Activated T-helper 2 cell treated with anti-CD3 and anti-CD28 coated beads, Interferon-gamma antibody, Interleukin-2, Interleukin-4, amounts not matched to agents 10 μg/mL and 5 μg/mL and 100 μg/mL, durations not matched to agents 14 hours and 24 hours and 36 hours (primary cell): ENCODE measurements at regions not wholly inside any gene's neighbourhood (a gene's known extent, or its start where the extent isn't known, plus 50 kb on each side); places are given as distances from the start of the nearest gene placed in this dataset.

Source experiments
- DNase-seq: peaks from one replicate; pipeline ENCODE4 v3.0.0; 2021; ENCODE audit warnings: low spot score
- H3K27ac Mint-ChIP-seq: one replicate; pipeline ENCODE4 v1.8.0; 2021; ENCODE audit warnings: mixed read lengths
- H3K27me3 Mint-ChIP-seq: one replicate; pipeline ENCODE4 v1.8.0; 2021; ENCODE audit warnings: low read depth, mixed read lengths
- H3K36me3 Mint-ChIP-seq: one replicate; pipeline ENCODE4 v1.8.0; 2021; ENCODE audit warnings: low read depth, mixed read lengths
- H3K4me1 Mint-ChIP-seq: one replicate; pipeline ENCODE4 v1.8.0; 2021; ENCODE audit warnings: low read depth, mixed read lengths
- H3K4me3 Mint-ChIP-seq: one replicate; pipeline ENCODE4 v1.8.0; 2021; ENCODE audit warnings: low read depth, mild to moderate bottlenecking, moderate library complexity, mixed read lengths
- H3K9me3 Mint-ChIP-seq: one replicate; pipeline ENCODE4 v1.8.0; 2021; ENCODE audit warnings: mixed read lengths
- intact Hi-C: fragments of 100-400 bp; cut with micrococcal nuclease; formaldehyde crosslinking; loops from one replicate; pipeline ENCODE4 v1.15.1; 2023

GRCh38 chr3:83063446-83063845, 1302.0 kb upstream of the GBE1 start:
- Mint-ChIP-seq H3K9me3 (peaks cover 36% of the 10 kb centered on the region), H3K36me3 (no peaks in the 10 kb centered on the region), H3K27ac (no peak overlapping the region), H3K27me3 (no peaks in the 10 kb centered on the region), H3K4me3 (no peak overlapping the region), H3K4me1 (no peaks in the 10 kb centered on the region)
- no peak for DNase-seq
- intact Hi-C loops = no loop called here

GRCh38 chr3:83048556-83048955, 1287.1 kb upstream of the GBE1 start:
- Mint-ChIP-seq H3K9me3 (peaks cover 11% of the 10 kb centered on the region), H3K27ac (no peak overlapping the region), H3K27me3 (no peaks in the 10 kb centered on the region), H3K4me1 (no peaks in the 10 kb centered on the region), H3K36me3 (no peaks in the 10 kb centered on the region), H3K4me3 (no peak overlapping the region)
- DNase-seq = no peak
- intact Hi-C loops = no loop called here

GRCh38 chr3:83039422-83039821, 1278.0 kb upstream of the GBE1 start:
- no peak for DNase-seq
- Mint-ChIP-seq H3K36me3 (no peaks in the 10 kb centered on the region), H3K27me3 (no peaks in the 10 kb centered on the region), H3K4me1 (no peaks in the 10 kb centered on the region), H3K27ac (no peak overlapping the region), H3K9me3 (peaks cover 10% of the 10 kb centered on the region), H3K4me3 (no peak overlapping the region)
- intact Hi-C loops = no loop called here

GRCh38 chr3:83035704-83036010, 1274.2 kb upstream of the GBE1 start:
- no peak for DNase-seq
- intact Hi-C loops = no loop called here
- no peak overlapping the region for H3K4me3 Mint-ChIP-seq
- H3K9me3 Mint-ChIP-seq = peaks cover 15% of the 10 kb centered on the region
- H3K36me3 Mint-ChIP-seq = no peaks in the 10 kb centered on the region
- H3K27ac Mint-ChIP-seq = no peak overlapping the region
- no peaks in the 10 kb centered on the region for H3K27me3 Mint-ChIP-seq
- no peaks in the 10 kb centered on the region for H3K4me1 Mint-ChIP-seq

- H3K4me1 Mint-ChIP-seq = no peaks in the 10 kb centered on the region
- H3K4me3 Mint-ChIP-seq = no peak overlapping the region
- no peak overlapping the region for H3K27ac Mint-ChIP-seq
- no peaks in the 10 kb centered on the region for H3K27me3 Mint-ChIP-seq
- intact Hi-C loops = no loop called here
- peaks cover 15% of the 10 kb centered on the region for H3K9me3 Mint-ChIP-seq
- no peaks in the 10 kb centered on the region for H3K36me3 Mint-ChIP-seq
- no peak for DNase-seq
Observed at GRCh38 chr3:83034806-83035703, 1273.6 kb upstream of the GBE1 start.

GRCh38 chr3:83033133-83033532, 1271.7 kb upstream of the GBE1 start:
- intact Hi-C loops = no loop called here
- peaks cover 23% of the 10 kb centered on the region for H3K9me3 Mint-ChIP-seq
- H3K4me1 Mint-ChIP-seq = no peaks in the 10 kb centered on the region
- no peaks in the 10 kb centered on the region for H3K27me3 Mint-ChIP-seq
- H3K4me3 Mint-ChIP-seq = no peak overlapping the region
- no peak overlapping the region for H3K27ac Mint-ChIP-seq
- DNase-seq = no peak
- no peaks in the 10 kb centered on the region for H3K36me3 Mint-ChIP-seq

GRCh38 chr3:83023086-83023485, 1261.6 kb upstream of the GBE1 start:
- no peaks in the 10 kb centered on the region for H3K4me1 Mint-ChIP-seq
- intact Hi-C loops = no loop called here

GRCh38 chr3:83011481-83011880, 1250.0 kb upstream of the GBE1 start:
- no peak for DNase-seq
- no peak overlapping the region for H3K4me3 Mint-ChIP-seq
- intact Hi-C loops = no loop called here

More at GRCh38 chr3:83023086-83023485, 1261.6 kb upstream of the GBE1 start:
- H3K9me3 Mint-ChIP-seq = peaks cover 32% of the 10 kb centered on the region
- H3K4me3 Mint-ChIP-seq = no peak overlapping the region
- no peak for DNase-seq
- H3K27ac Mint-ChIP-seq = no peak overlapping the region
- no peaks in the 10 kb centered on the region for H3K36me3 Mint-ChIP-seq
- H3K27me3 Mint-ChIP-seq = no peaks in the 10 kb centered on the region

GRCh38 chr3:83003917-83004316, 1242.5 kb upstream of the GBE1 start:
- Mint-ChIP-seq H3K36me3 (no peaks in the 10 kb centered on the region), H3K4me3 (no peak overlapping the region), H3K9me3 (peaks cover 18% of the 10 kb centered on the region), H3K27ac (no peak overlapping the region), H3K4me1 (no peaks in the 10 kb centered on the region), H3K27me3 (no peaks in the 10 kb centered on the region)
- intact Hi-C loops = no loop called here
- no peak for DNase-seq

More at GRCh38 chr3:83011481-83011880, 1250.0 kb upstream of the GBE1 start:
- Mint-ChIP-seq H3K4me1 (no peaks in the 10 kb centered on the region), H3K9me3 (peaks cover 27% of the 10 kb centered on the region), H3K27me3 (no peaks in the 10 kb centered on the region), H3K27ac (no peak overlapping the region), H3K36me3 (no peaks in the 10 kb centered on the region)

GRCh38 chr3:83002869-83003445, 1241.5 kb upstream of the GBE1 start:
- no peak overlapping the region for H3K4me3 Mint-ChIP-seq
- peaks cover 18% of the 10 kb centered on the region for H3K9me3 Mint-ChIP-seq
- intact Hi-C loops = no loop called here
- H3K36me3 Mint-ChIP-seq = no peaks in the 10 kb centered on the region
- H3K27me3 Mint-ChIP-seq = no peaks in the 10 kb centered on the region
- no peaks in the 10 kb centered on the region for H3K4me1 Mint-ChIP-seq
- DNase-seq = no peak
- no peak overlapping the region for H3K27ac Mint-ChIP-seq

GRCh38 chr3:82999777-83000176, 1238.3 kb upstream of the GBE1 start:
- H3K9me3 Mint-ChIP-seq = peaks cover 33% of the 10 kb centered on the region
- no peak overlapping the region for H3K4me3 Mint-ChIP-seq
- H3K36me3 Mint-ChIP-seq = no peaks in the 10 kb centered on the region
- no peaks in the 10 kb centered on the region for H3K4me1 Mint-ChIP-seq
- no peak for DNase-seq
- intact Hi-C loops = no loop called here
- H3K27ac Mint-ChIP-seq = no peak overlapping the region
- no peaks in the 10 kb centered on the region for H3K27me3 Mint-ChIP-seq

GRCh38 chr3:82978368-82978767, 1216.9 kb upstream of the GBE1 start:
- peaks cover 55% of the 10 kb centered on the region for H3K9me3 Mint-ChIP-seq
- no peak for DNase-seq
- H3K4me1 Mint-ChIP-seq = no peaks in the 10 kb centered on the region
- no peaks in the 10 kb centered on the region for H3K27me3 Mint-ChIP-seq
- H3K4me3 Mint-ChIP-seq = no peak overlapping the region
- intact Hi-C loops = no loop called here
- H3K27ac Mint-ChIP-seq = no peak overlapping the region
- no peaks in the 10 kb centered on the region for H3K36me3 Mint-ChIP-seq

- H3K4me3 Mint-ChIP-seq = no peak overlapping the region
- peaks cover 53% of the 10 kb centered on the region for H3K9me3 Mint-ChIP-seq
- DNase-seq = no peak
- H3K27ac Mint-ChIP-seq = no peak overlapping the region
- H3K4me1 Mint-ChIP-seq = no peaks in the 10 kb centered on the region
- no peaks in the 10 kb centered on the region for H3K27me3 Mint-ChIP-seq
- no peaks in the 10 kb centered on the region for H3K36me3 Mint-ChIP-seq
- intact Hi-C loops = no loop called here
Observed at GRCh38 chr3:82977871-82978270, 1216.4 kb upstream of the GBE1 start.
